ENCODE measurements at regions not wholly inside any gene's neighbourhood (a gene's known extent, or its start where the extent isn't known, plus 50 kb on each side); places are given as distances from the start of the nearest gene placed in this dataset.
"Not testable (repeated sequence)": the region's sequence is repeated elsewhere in the genome, so short reads cannot be mapped to it uniquely, and the experiment has no call there.

GRCh38 chr1:65590279-65590678 is 169.8 kb downstream of the LEPR start:
- Histone ChIP-seq H3K27me3 (ENCODE audit: control insufficient read depth in 1 of 2, insufficient read depth in 2 of 2, low read length in 2 of 2) (no peaks in the 10 kb centered on the region), H3K9ac (ENCODE audit: low read length in 2 of 2) (no peak overlapping the region), H3K27ac (ENCODE audit: low read length) (no peak overlapping the region), H3K9me3 (ENCODE audit: control insufficient read depth in 2 of 2, low read length in 2 of 2) (no peaks in the 10 kb centered on the region), H3K4me1 (ENCODE audit: control insufficient read depth, insufficient read depth, low read length) (no peaks in the 10 kb centered on the region), H3K36me3 (ENCODE audit: control insufficient read depth in 2 of 2, insufficient read depth in 2 of 2, low read length in 2 of 2) (no peaks in the 10 kb centered on the region), H3K4me3 (ENCODE audit: low read length in 2 of 2) (no peak overlapping the region)

DNA sequence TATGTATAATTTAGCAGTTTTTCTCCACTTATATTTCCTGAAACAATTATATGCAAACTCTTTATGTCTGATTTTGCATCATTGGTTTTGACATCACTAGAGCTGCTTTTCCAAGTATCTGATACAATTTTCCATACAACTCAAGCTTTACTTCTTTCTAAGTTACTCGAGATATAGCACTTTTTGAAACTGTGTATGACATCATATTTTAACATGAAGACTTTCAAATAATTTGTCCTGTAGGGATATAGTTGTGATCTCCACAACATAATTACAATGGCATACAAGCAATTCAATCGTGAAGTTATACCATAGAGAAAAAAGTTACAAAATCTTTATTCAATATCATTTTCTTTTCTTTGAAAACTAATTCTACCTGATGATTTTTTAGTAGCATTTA is 173.0 kb downstream of the LEPR start:
- Histone ChIP-seq H3K36me3 (ENCODE audit: control insufficient read depth in 2 of 2, insufficient read depth in 2 of 2, low read length in 2 of 2) (peaks cover 0 to 2% of the 10 kb centered on the region in 2 donors), H3K4me1 (ENCODE audit: control insufficient read depth, insufficient read depth, low read length) (no peaks in the 10 kb centered on the region), H3K9ac (ENCODE audit: low read length in 2 of 2) (no peak overlapping the region), H3K27ac (ENCODE audit: low read length) (no peak overlapping the region), H3K9me3 (ENCODE audit: control insufficient read depth in 2 of 2, low read length in 2 of 2) (no peaks in the 10 kb centered on the region), H3K4me3 (ENCODE audit: low read length in 2 of 2) (no peak overlapping the region), H3K27me3 (ENCODE audit: control insufficient read depth in 1 of 2, insufficient read depth in 2 of 2, low read length in 2 of 2) (no peaks in the 10 kb centered on the region)

DNA sequence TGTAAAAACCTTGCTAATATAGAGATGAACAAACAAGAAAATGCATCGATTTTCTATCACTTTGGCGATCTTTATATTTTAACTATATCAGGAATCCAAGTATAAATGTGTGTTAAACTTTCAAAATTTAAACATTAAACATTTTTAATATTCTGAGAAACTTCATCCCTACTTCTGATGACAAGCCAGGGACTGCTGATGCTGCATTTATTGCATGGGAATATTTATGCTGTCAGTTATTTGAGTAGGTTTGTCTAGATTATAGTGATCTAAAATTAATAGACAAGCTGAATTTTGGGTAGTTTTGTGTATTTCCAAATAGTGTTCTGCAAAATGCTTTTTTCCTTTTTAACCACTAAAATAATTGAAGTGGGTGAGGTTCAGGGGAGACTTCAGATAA is 175.3 kb downstream of the LEPR start:
- Histone ChIP-seq H3K27me3 (ENCODE audit: control insufficient read depth in 1 of 2, insufficient read depth in 2 of 2, low read length in 2 of 2) (no peaks in the 10 kb centered on the region), H3K4me3 (ENCODE audit: low read length in 2 of 2) (no peak overlapping the region), H3K36me3 (ENCODE audit: control insufficient read depth in 2 of 2, insufficient read depth in 2 of 2, low read length in 2 of 2) (peaks cover 0 to 2% of the 10 kb centered on the region in 2 donors), H3K9me3 (ENCODE audit: control insufficient read depth in 2 of 2, low read length in 2 of 2) (no peaks in the 10 kb centered on the region), H3K27ac (ENCODE audit: low read length) (no peak overlapping the region), H3K4me1 (ENCODE audit: control insufficient read depth, insufficient read depth, low read length) (no peaks in the 10 kb centered on the region), H3K9ac (ENCODE audit: low read length in 2 of 2) (no peak overlapping the region)

GRCh38 chr1:65596768-65597167 is 176.3 kb downstream of the LEPR start:
- H3K36me3 ChIP-seq (ENCODE audit: control insufficient read depth in 2 of 2, insufficient read depth in 2 of 2, low read length in 2 of 2), result peaks cover 0 to 2% of the 10 kb centered on the region in 2 donors
- H3K9me3 ChIP-seq (ENCODE audit: control insufficient read depth in 2 of 2, low read length in 2 of 2), result no peaks in the 10 kb centered on the region
- no peak overlapping the region for H3K9ac ChIP-seq (ENCODE audit: low read length in 2 of 2)
- no peak overlapping the region for H3K27ac ChIP-seq (ENCODE audit: low read length)
- no peaks in the 10 kb centered on the region for H3K4me1 ChIP-seq (ENCODE audit: control insufficient read depth, insufficient read depth, low read length)
- H3K4me3 ChIP-seq (ENCODE audit: low read length in 2 of 2), result no peak overlapping the region
- H3K27me3 ChIP-seq (ENCODE audit: control insufficient read depth in 1 of 2, insufficient read depth in 2 of 2, low read length in 2 of 2), result no peaks in the 10 kb centered on the region

- Histone ChIP-seq H3K4me3 (ENCODE audit: low read length in 2 of 2) (no peak overlapping the region), H3K36me3 (ENCODE audit: control insufficient read depth in 2 of 2, insufficient read depth in 2 of 2, low read length in 2 of 2) (no peaks in the 10 kb centered on the region), H3K27ac (ENCODE audit: low read length) (no peak overlapping the region), H3K27me3 (ENCODE audit: control insufficient read depth in 1 of 2, insufficient read depth in 2 of 2, low read length in 2 of 2) (no peaks in the 10 kb centered on the region), H3K9ac (ENCODE audit: low read length in 2 of 2) (no peak overlapping the region), H3K4me1 (ENCODE audit: control insufficient read depth, insufficient read depth, low read length) (no peaks in the 10 kb centered on the region), H3K9me3 (ENCODE audit: control insufficient read depth in 2 of 2, low read length in 2 of 2) (no peaks in the 10 kb centered on the region)
Observed at GRCh38 chr1:65605621-65606020, 185.2 kb downstream of the LEPR start.

- no peaks in the 10 kb centered on the region for H3K4me1 ChIP-seq (ENCODE audit: control insufficient read depth, insufficient read depth, low read length)
- H3K9me3 ChIP-seq (ENCODE audit: control insufficient read depth in 2 of 2, low read length in 2 of 2), result no peaks in the 10 kb centered on the region
- H3K36me3 ChIP-seq (ENCODE audit: control insufficient read depth in 2 of 2, insufficient read depth in 2 of 2, low read length in 2 of 2), result no peaks in the 10 kb centered on the region
- no peaks in the 10 kb centered on the region for H3K27me3 ChIP-seq (ENCODE audit: control insufficient read depth in 1 of 2, insufficient read depth in 2 of 2, low read length in 2 of 2)
- H3K4me3 ChIP-seq (ENCODE audit: low read length in 2 of 2), result no peak overlapping the region
- H3K9ac ChIP-seq (ENCODE audit: low read length in 2 of 2), result no peak overlapping the region
- no peak overlapping the region for H3K27ac ChIP-seq (ENCODE audit: low read length)
Observed at GRCh38 chr1:65606426-65606825, 186.0 kb downstream of the LEPR start.

DNA sequence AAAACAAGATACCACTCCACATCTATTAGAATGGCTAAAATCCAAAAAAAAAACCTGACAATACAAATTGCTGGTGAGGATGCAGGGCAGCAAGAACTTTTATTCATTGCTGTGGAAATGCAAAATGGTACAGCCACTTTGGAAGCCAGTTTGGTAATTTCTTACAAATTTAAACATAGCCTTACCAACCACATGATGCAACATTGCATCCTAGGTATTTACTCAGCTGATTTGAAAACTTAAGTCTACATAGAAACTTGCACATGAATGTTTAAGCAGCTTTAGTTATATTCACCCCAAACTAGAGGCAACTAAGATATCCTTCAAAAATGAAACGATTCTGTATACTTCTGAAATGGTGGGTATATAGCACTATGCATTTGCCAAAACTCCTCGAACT is 178.8 kb upstream of the PDE4B start:
- Histone ChIP-seq H3K9me3 (ENCODE audit: control insufficient read depth in 2 of 2, low read length in 2 of 2) (no peaks in the 10 kb centered on the region), H3K4me1 (ENCODE audit: control insufficient read depth, insufficient read depth, low read length) (no peaks in the 10 kb centered on the region), H3K27me3 (ENCODE audit: control insufficient read depth in 1 of 2, insufficient read depth in 2 of 2, low read length in 2 of 2) (no peaks in the 10 kb centered on the region), H3K9ac (ENCODE audit: low read length in 2 of 2) (no peak overlapping the region), H3K36me3 (ENCODE audit: control insufficient read depth in 2 of 2, insufficient read depth in 2 of 2, low read length in 2 of 2) (no peaks in the 10 kb centered on the region), H3K27ac (ENCODE audit: low read length) (no peak overlapping the region), H3K4me3 (ENCODE audit: low read length in 2 of 2) (no peak overlapping the region)

GRCh38 chr1:65615859-65616258 is 176.8 kb upstream of the PDE4B start:
- Histone ChIP-seq H3K27ac (ENCODE audit: low read length) (no peak overlapping the region), H3K9me3 (ENCODE audit: control insufficient read depth in 2 of 2, low read length in 2 of 2) (no peaks in the 10 kb centered on the region), H3K4me3 (ENCODE audit: low read length in 2 of 2) (no peak overlapping the region), H3K9ac (ENCODE audit: low read length in 2 of 2) (no peak overlapping the region), H3K4me1 (ENCODE audit: control insufficient read depth, insufficient read depth, low read length) (no peaks in the 10 kb centered on the region), H3K27me3 (ENCODE audit: control insufficient read depth in 1 of 2, insufficient read depth in 2 of 2, low read length in 2 of 2) (no peaks in the 10 kb centered on the region), H3K36me3 (ENCODE audit: control insufficient read depth in 2 of 2, insufficient read depth in 2 of 2, low read length in 2 of 2) (no peaks in the 10 kb centered on the region)

GRCh38 chr1:65621721-65622120 is 171.0 kb upstream of the PDE4B start:
- not testable (repeated sequence) for H3K9me3 ChIP-seq (ENCODE audit: control insufficient read depth in 2 of 2, low read length in 2 of 2); H3K36me3 ChIP-seq (ENCODE audit: control insufficient read depth in 2 of 2, insufficient read depth in 2 of 2, low read length in 2 of 2); H3K27me3 ChIP-seq (ENCODE audit: control insufficient read depth in 1 of 2, insufficient read depth in 2 of 2, low read length in 2 of 2); H3K4me1 ChIP-seq (ENCODE audit: control insufficient read depth, insufficient read depth, low read length); H3K4me3 ChIP-seq (ENCODE audit: low read length in 2 of 2); H3K9ac ChIP-seq (ENCODE audit: low read length in 2 of 2); H3K27ac ChIP-seq (ENCODE audit: low read length)

GRCh38 chr1:65623895-65624294 is 168.8 kb upstream of the PDE4B start:
- Histone ChIP-seq H3K9ac (ENCODE audit: low read length in 2 of 2) (no peak overlapping the region), H3K4me3 (ENCODE audit: low read length in 2 of 2) (no peak overlapping the region), H3K4me1 (ENCODE audit: control insufficient read depth, insufficient read depth, low read length) (no peaks in the 10 kb centered on the region)

DNA sequence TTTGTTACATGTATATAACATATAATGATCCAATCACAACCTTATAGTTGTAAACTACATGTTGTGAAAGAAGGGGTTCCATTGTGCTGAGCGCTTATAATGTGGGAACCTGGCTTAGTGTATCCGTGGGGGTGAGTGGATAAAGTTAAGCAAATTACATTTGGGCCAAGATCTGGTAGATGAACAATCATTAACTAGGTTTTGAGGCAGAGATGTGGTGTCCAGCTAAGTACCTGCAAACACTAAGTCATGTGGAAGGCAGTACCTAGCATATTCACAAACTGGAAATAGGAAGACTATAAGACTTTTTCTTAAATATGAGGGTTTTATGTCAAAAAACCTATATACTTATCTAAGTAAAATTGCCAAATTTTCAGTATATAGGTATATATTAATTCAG is 167.2 kb upstream of the PDE4B start:
- Histone ChIP-seq H3K27ac (ENCODE audit: low read length) (no peak overlapping the region), H3K27me3 (ENCODE audit: control insufficient read depth in 1 of 2, insufficient read depth in 2 of 2, low read length in 2 of 2) (no peaks in the 10 kb centered on the region), H3K9me3 (ENCODE audit: control insufficient read depth in 2 of 2, low read length in 2 of 2) (no peaks in the 10 kb centered on the region)

More at GRCh38 chr1:65623895-65624294, 168.8 kb upstream of the PDE4B start:
- H3K9me3 ChIP-seq (ENCODE audit: control insufficient read depth in 2 of 2, low read length in 2 of 2), result no peaks in the 10 kb centered on the region
- H3K27ac ChIP-seq (ENCODE audit: low read length), result no peak overlapping the region
- H3K36me3 ChIP-seq (ENCODE audit: control insufficient read depth in 2 of 2, insufficient read depth in 2 of 2, low read length in 2 of 2), result no peaks in the 10 kb centered on the region
- no peaks in the 10 kb centered on the region for H3K27me3 ChIP-seq (ENCODE audit: control insufficient read depth in 1 of 2, insufficient read depth in 2 of 2, low read length in 2 of 2)

DNA sequence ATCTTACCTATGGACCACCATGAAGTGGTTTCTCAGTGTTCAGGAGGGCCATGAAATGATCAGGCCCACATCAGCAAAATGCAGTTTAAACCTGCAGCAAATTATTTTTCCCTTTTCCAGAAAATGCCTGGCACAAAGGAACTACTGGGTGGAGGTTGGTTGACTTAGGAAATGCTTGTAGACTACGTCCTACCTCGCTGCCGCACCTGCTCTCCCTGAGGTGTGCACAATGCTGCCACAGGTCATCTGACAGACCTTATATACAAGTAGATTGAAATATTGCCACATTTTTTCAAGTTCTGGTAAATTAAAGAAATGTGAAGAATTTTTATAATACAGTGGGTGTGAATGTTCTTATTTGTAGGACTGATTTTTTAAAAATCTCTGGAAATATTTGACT is 166.7 kb upstream of the PDE4B start:
- no peaks in the 10 kb centered on the region for H3K9me3 ChIP-seq (ENCODE audit: control insufficient read depth in 2 of 2, low read length in 2 of 2)
- no peaks in the 10 kb centered on the region for H3K27me3 ChIP-seq (ENCODE audit: control insufficient read depth in 1 of 2, insufficient read depth in 2 of 2, low read length in 2 of 2)
- no peak overlapping the region for H3K9ac ChIP-seq (ENCODE audit: low read length in 2 of 2)
- H3K4me1 ChIP-seq (ENCODE audit: control insufficient read depth, insufficient read depth, low read length), result no peaks in the 10 kb centered on the region
- H3K4me3 ChIP-seq (ENCODE audit: low read length in 2 of 2), result no peak overlapping the region
- H3K36me3 ChIP-seq (ENCODE audit: control insufficient read depth in 2 of 2, insufficient read depth in 2 of 2, low read length in 2 of 2), result no peaks in the 10 kb centered on the region
- no peak overlapping the region for H3K27ac ChIP-seq (ENCODE audit: low read length)

More for the DNA sequence above, 167.2 kb upstream of the PDE4B start:
- H3K4me1 ChIP-seq (ENCODE audit: control insufficient read depth, insufficient read depth, low read length), result no peaks in the 10 kb centered on the region
- H3K9ac ChIP-seq (ENCODE audit: low read length in 2 of 2), result no peak overlapping the region
- H3K36me3 ChIP-seq (ENCODE audit: control insufficient read depth in 2 of 2, insufficient read depth in 2 of 2, low read length in 2 of 2), result no peaks in the 10 kb centered on the region
- no peak overlapping the region for H3K4me3 ChIP-seq (ENCODE audit: low read length in 2 of 2)
